HG03439 (cell line): ENCODE measurements at regions not wholly inside any gene's neighbourhood (a gene's known extent, or its start where the extent isn't known, plus 50 kb on each side); places are given as distances from the start of the nearest gene placed in this dataset.
"Not testable (repeated sequence)": the region's sequence is repeated elsewhere in the genome, so short reads cannot be mapped to it uniquely, and the experiment has no call there.

Experiments
- ATAC-seq: cut with Tn5 transposase; IDR thresholded peaks from one replicate; pipeline ENCODE4 v1.9.1; 2021; ENCODE audit warnings: mild to moderate bottlenecking, moderate library complexity; ENCODE audit not compliant: unreplicated experiment

- no peak for ATAC-seq
These were observed 124.5 kb downstream of the EFNB1 start for GRCh38 chrX:68953331-68953730.

- ATAC-seq: not testable (repeated sequence)
These were observed 123.3 kb downstream of the EFNB1 start for GRCh38 chrX:68951942-68952619.

GRCh38 chrX:68950937-68951336 is 122.1 kb downstream of the EFNB1 start:
- ATAC-seq: no peak

GRCh38 chrX:68947882-68948605 is 119.2 kb downstream of the EFNB1 start:
- ATAC-seq: no peak

- no peak for ATAC-seq
These were observed 116.9 kb downstream of the EFNB1 start for GRCh38 chrX:68945603-68946228.

GRCh38 chrX:68945081-68945602 is 116.3 kb downstream of the EFNB1 start:
- ATAC-seq: no peak

- no peak for ATAC-seq
These were observed 115.4 kb downstream of the EFNB1 start for GRCh38 chrX:68944211-68944610.

GRCh38 chrX:68942840-68943239 is 114.0 kb downstream of the EFNB1 start:
- ATAC-seq: no peak

GRCh38 chrX:68942104-68942503 is 113.3 kb downstream of the EFNB1 start:
- ATAC-seq: no peak

- no peak for ATAC-seq
These were observed 112.6 kb downstream of the EFNB1 start for GRCh38 chrX:68941385-68941952.

- ATAC-seq: no peak
These were observed 111.8 kb downstream of the EFNB1 start for GRCh38 chrX:68940601-68941000.

- no peak for ATAC-seq
These were observed 111.0 kb downstream of the EFNB1 start for GRCh38 chrX:68939868-68940267.

- no peak for ATAC-seq
These were observed 109.6 kb downstream of the EFNB1 start for GRCh38 chrX:68938244-68939004.

- no peak for ATAC-seq
These were observed 108.8 kb downstream of the EFNB1 start for GRCh38 chrX:68937581-68937980.

GRCh38 chrX:68936608-68937007 is 107.8 kb downstream of the EFNB1 start:
- no peak for ATAC-seq

- ATAC-seq: no peak
These were observed 107.3 kb downstream of the EFNB1 start for GRCh38 chrX:68936126-68936525.

- no peak for ATAC-seq
These were observed 106.5 kb downstream of the EFNB1 start for GRCh38 chrX:68935362-68935761.

- no peak for ATAC-seq
These were observed 106.1 kb downstream of the EFNB1 start for GRCh38 chrX:68934922-68935321.

GRCh38 chrX:68934421-68934820 is 105.6 kb downstream of the EFNB1 start:
- ATAC-seq: no peak

GRCh38 chrX:68932611-68933010 is 103.8 kb downstream of the EFNB1 start:
- no peak for ATAC-seq

GRCh38 chrX:68931345-68931744 is 102.5 kb downstream of the EFNB1 start:
- no peak for ATAC-seq
